Peyer's patch (tissue), 4 donors: ENCODE measurements at regions not wholly inside any gene's neighbourhood (a gene's known extent, or its start where the extent isn't known, plus 50 kb on each side); places are given as distances from the start of the nearest gene placed in this dataset.

Source experiments
- CTCF ChIP-seq, 6 experiments: fragments of 450-650 bp in 4 of 6; fragments of 200-600 bp in 2 of 6; sonication (generic) in 1 of 6; IDR thresholded peaks; one replicate each; pipeline ENCODE4 v1.5.1; 2017 to 2019; ENCODE audit warnings: antibody characterized with exemption in 6 of 6, mild to moderate bottlenecking in 3 of 6, moderate library complexity in 1 of 6
- POLR2A ChIP-seq, 2 donors: fragments of 450-650 bp; IDR thresholded peaks; one replicate each; pipeline ENCODE4 v1.5.1; 2017; ENCODE audit warnings: antibody characterized with exemption in 2 of 2, mild to moderate bottlenecking in 2 of 2, moderate library complexity in 2 of 2

- no peak for TF ChIP-seq CTCF (IDR thresholded peaks at IDR 0.05)
- TF ChIP-seq POLR2A (IDR thresholded peaks at IDR 0.05) = no peak
These were observed 353.1 kb downstream of the EFNB2 start for GRCh38 chr13:106182404-106182803.
